ENCODE measurements at regions not wholly inside any gene's neighbourhood (a gene's known extent, or its start where the extent isn't known, plus 50 kb on each side); places are given as distances from the start of the nearest gene placed in this dataset.

GRCh38 chr6:129957941-129958898 lies 60.2 kb upstream of the L3MBTL3 start:
- TF ChIP-seq POLR2A (IDR thresholded peaks at IDR 0.05; ENCODE audit: extremely low read depth, insufficient read length) (no peak), CTCF (IDR thresholded peaks at IDR 0.05; ENCODE audit: low read depth, low read length) (no peak), MAX (IDR thresholded peaks at IDR 0.05; ENCODE audit: low read depth, low read length) (no peak)
